ENCODE measurements at regions not wholly inside any gene's neighbourhood (a gene's known extent, or its start where the extent isn't known, plus 50 kb on each side); places are given as distances from the start of the nearest gene placed in this dataset.

DNA sequence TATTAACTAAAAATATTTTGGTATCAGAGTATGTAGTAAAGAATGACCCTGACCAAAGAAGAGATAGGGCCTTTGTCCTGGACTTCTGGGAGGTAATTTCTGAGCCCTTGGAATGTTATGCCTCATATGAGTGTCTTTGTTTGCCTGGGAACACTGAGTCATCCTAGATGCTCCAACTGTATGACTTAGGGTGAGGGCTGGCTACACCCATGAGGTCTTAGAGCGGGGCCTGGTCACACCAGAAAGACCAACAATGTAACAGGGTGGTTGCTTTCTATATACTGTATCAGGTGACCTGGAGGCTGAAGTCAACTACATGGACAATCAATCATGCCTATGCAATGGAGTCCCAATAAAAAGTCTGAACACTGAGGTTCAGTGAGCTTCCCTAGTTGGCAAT is 253.1 kb downstream of the MBD2 start:
- TF ChIP-seq CTCF (IDR thresholded peaks at IDR 0.05) (no peak), POLR2A (IDR thresholded peaks at IDR 0.05) (no peak)
